Activated B cell treated with CpG ODN at 0.5 μM for 24 hours (primary cell): ENCODE measurements at regions not wholly inside any gene's neighbourhood (a gene's known extent, or its start where the extent isn't known, plus 50 kb on each side); places are given as distances from the start of the nearest gene placed in this dataset.
"Not testable (repeated sequence)": the region's sequence is repeated elsewhere in the genome, so short reads cannot be mapped to it uniquely, and the experiment has no call there.

Experiments
- ATAC-seq: fragments of 200-7000 bp; cut with Tn5 transposase; one replicate; pipeline ENCODE4 v1.10.0; 2021; ENCODE audit warnings: low read depth, mild to moderate bottlenecking, moderate library complexity
- CTCF ChIA-PET: fragments of 350-600 bp; sonication (Branson Sonifier 250); formaldehyde crosslinking; loops from one replicate; lab custom pipeline; 2021; ENCODE audit warnings: antibody characterized with exemption; lab: Charles Lee
- POLR2A ChIA-PET: fragments of 350-600 bp; sonication (Branson Sonifier 250); formaldehyde crosslinking; loops from one replicate; lab custom pipeline; 2021; ENCODE audit warnings: antibody characterized with exemption; lab: Charles Lee
- DNase-seq: peaks from one replicate; pipeline ENCODE4 v3.0.0; 2022
- H3K27ac Mint-ChIP-seq: one replicate; pipeline ENCODE4 v1.8.0; 2020; ENCODE audit warnings: mixed read lengths
- H3K27me3 Mint-ChIP-seq: one replicate; pipeline ENCODE4 v1.8.0; 2021; ENCODE audit warnings: mixed read lengths
- H3K36me3 Mint-ChIP-seq: one replicate; pipeline ENCODE4 v1.8.0; 2021; ENCODE audit warnings: low read depth, mixed read lengths
- H3K4me1 Mint-ChIP-seq: one replicate; pipeline ENCODE4 v1.8.0; 2021; ENCODE audit warnings: mixed read lengths
- H3K4me3 Mint-ChIP-seq: one replicate; pipeline ENCODE4 v1.8.0; 2020; ENCODE audit warnings: mild to moderate bottlenecking, mixed read lengths
- H3K9me3 Mint-ChIP-seq: one replicate; pipeline ENCODE4 v1.8.0; 2020; ENCODE audit warnings: mixed read lengths
- CTCF ChIP-seq: fragments of 200-600 bp; IDR thresholded peaks from one replicate; pipeline ENCODE4 v1.8.0; 2022; ENCODE audit warnings: antibody characterized with exemption, mild to moderate bottlenecking
- intact Hi-C: fragments of 100-400 bp; cut with micrococcal nuclease; formaldehyde crosslinking; loops from one replicate; pipeline ENCODE4 v1.15.1; 2024

- ChIA-PET CTCF (no interaction called here), POLR2A (no interaction called here)
- no peaks in the 10 kb centered on the region for H3K27me3 Mint-ChIP-seq
- H3K4me3 Mint-ChIP-seq: no peak overlapping the region
- no peaks in the 10 kb centered on the region for H3K36me3 Mint-ChIP-seq
- H3K9me3 Mint-ChIP-seq: peaks cover 31% of the 10 kb centered on the region
- H3K4me1 Mint-ChIP-seq: no peaks in the 10 kb centered on the region
- intact Hi-C loops: no loop called here
- no peak for DNase-seq
- no peak for TF ChIP-seq CTCF
- H3K27ac Mint-ChIP-seq: no peak overlapping the region
- ATAC-seq: no peak
Observed at GRCh38 chr7:113270790-113271189, 152.4 kb upstream of the SMIM30 start.

GRCh38 chr7:113269592-113269991 lies 151.2 kb upstream of the SMIM30 start:
- H3K9me3 Mint-ChIP-seq: peaks cover 21% of the 10 kb centered on the region
- H3K27ac Mint-ChIP-seq, H3K36me3 Mint-ChIP-seq, intact Hi-C loops, ATAC-seq, H3K27me3 Mint-ChIP-seq, POLR2A ChIA-PET, CTCF ChIA-PET, DNase-seq, H3K4me3 Mint-ChIP-seq, H3K4me1 Mint-ChIP-seq: not testable (repeated sequence)

GRCh38 chr7:113268757-113269156 lies 150.4 kb upstream of the SMIM30 start:
- DNase-seq: no peak
- Mint-ChIP-seq H3K9me3 (peaks cover 21% of the 10 kb centered on the region), H3K36me3 (no peaks in the 10 kb centered on the region), H3K4me1 (no peaks in the 10 kb centered on the region), H3K27me3 (no peaks in the 10 kb centered on the region), H3K27ac (no peak overlapping the region), H3K4me3 (no peak overlapping the region)
- ChIA-PET POLR2A (no interaction called here), CTCF (no interaction called here)
- intact Hi-C loops: no loop called here
- no peak for TF ChIP-seq CTCF
- ATAC-seq: no peak

- Mint-ChIP-seq H3K4me3 (no peak overlapping the region), H3K9me3 (peaks cover 21% of the 10 kb centered on the region), H3K27ac (no peak overlapping the region), H3K27me3 (no peaks in the 10 kb centered on the region), H3K36me3 (no peaks in the 10 kb centered on the region), H3K4me1 (no peaks in the 10 kb centered on the region)
- TF ChIP-seq CTCF: no peak
- ATAC-seq (no peak), DNase-seq (no peak)
- ChIA-PET POLR2A (no interaction called here), CTCF (no interaction called here)
- intact Hi-C loops: no loop called here
Observed at GRCh38 chr7:113267885-113268284, 149.5 kb upstream of the SMIM30 start.

DNA sequence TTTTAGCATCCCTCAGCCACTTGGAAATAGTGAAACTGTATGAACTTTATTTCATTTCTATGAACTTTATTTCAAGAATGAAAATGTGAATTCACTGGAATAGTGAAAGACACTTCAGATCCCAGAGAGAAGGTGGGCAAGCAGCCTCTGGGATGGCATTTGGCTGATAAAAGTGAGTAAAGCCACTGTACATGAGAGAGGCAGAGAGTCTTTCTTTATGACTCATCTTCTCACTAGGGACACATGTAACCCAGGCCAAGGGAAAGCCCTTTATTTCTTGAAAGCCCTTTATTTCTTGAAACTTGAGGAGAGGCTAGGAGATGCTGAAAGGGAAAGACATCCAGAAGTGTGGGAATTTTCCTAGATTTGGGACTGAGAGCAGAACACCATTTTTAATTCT lies 148.9 kb upstream of the SMIM30 start:
- H3K4me3 Mint-ChIP-seq: no peak overlapping the region
- CTCF ChIA-PET: no interaction called here
- intact Hi-C loops: no loop called here

More for the DNA sequence above, 148.9 kb upstream of the SMIM30 start:
- Mint-ChIP-seq H3K27me3 (no peaks in the 10 kb centered on the region), H3K27ac (no peak overlapping the region), H3K4me1 (no peaks in the 10 kb centered on the region), H3K9me3 (peaks cover 21% of the 10 kb centered on the region), H3K36me3 (no peaks in the 10 kb centered on the region)
- ATAC-seq: no peak
- DNase-seq: no peak
- POLR2A ChIA-PET: no interaction called here
- no peak for TF ChIP-seq CTCF
